K562 (cell line): ENCODE measurements at regions not wholly inside any gene's neighbourhood (a gene's known extent, or its start where the extent isn't known, plus 50 kb on each side); places are given as distances from the start of the nearest gene placed in this dataset.

Experiments used
- ATF7 ChIP-seq: fragments of 450-650 bp; IDR thresholded peaks from 2 replicates; pipeline ENCODE4 v1.7.1; 2014; ENCODE audit warnings: mild to moderate bottlenecking, moderate library complexity
- CBFA2T3 ChIP-seq: fragments of 450-650 bp; IDR thresholded peaks from 2 replicates; pipeline ENCODE4 v1.6.1; 2017
- E2F6 ChIP-seq, 2 experiments: IDR thresholded peaks; 2 replicates each; pipeline ENCODE4 v1.6.1; 2011; ENCODE audit warnings: borderline replicate concordance in 1 of 2, control low read depth in 1 of 2, low read depth in 1 of 2, low read length in 1 of 2, mild to moderate bottlenecking in 1 of 2, mixed read lengths in 1 of 2, moderate library complexity in 1 of 2; ENCODE audit not compliant: insufficient read depth in 1 of 2, insufficient read length in 1 of 2, poor library complexity in 1 of 2, severe bottlenecking in 1 of 2; ENCODE audit errors: extremely low read depth in 1 of 2
- EP400 ChIP-seq: fragments of 450-650 bp; IDR thresholded peaks from 2 replicates; pipeline ENCODE4 v1.6.1; 2017; ENCODE audit warnings: antibody characterized with exemption, mild to moderate bottlenecking, moderate library complexity
- GTF2E2 ChIP-seq: fragments of 200-800 bp; sonication (Bioruptor generic); IDR thresholded peaks from 2 replicates; pipeline ENCODE4 v1.6.1; 2016; ENCODE audit warnings: missing genetic modification characterization, missing compliant biosample characterization
- HNRNPLL ChIP-seq: fragments of 200-400 bp; formaldehyde crosslinking; IDR thresholded peaks from 2 replicates; pipeline ENCODE4 v1.6.1; 2017; ENCODE audit warnings: low read length, low read depth, mild to moderate bottlenecking; ENCODE audit not compliant: poor library complexity, severe bottlenecking
- KDM1A ChIP-seq, 2 experiments: fragments of 450-650 bp; IDR thresholded peaks; 2 replicates each; pipeline ENCODE4 v1.6.1; 2016; ENCODE audit warnings: mild to moderate bottlenecking in 2 of 2
- L3MBTL2 ChIP-seq: fragments of 450-650 bp; IDR thresholded peaks from 2 replicates; pipeline ENCODE4 v1.6.1; 2016; ENCODE audit warnings: mild to moderate bottlenecking, moderate library complexity
- MEIS2 ChIP-seq: fragments of 450-650 bp; IDR thresholded peaks from 2 replicates; pipeline ENCODE4 v1.6.1; 2014; ENCODE audit warnings: mild to moderate bottlenecking; ENCODE audit not compliant: partially characterized antibody
- MYC ChIP-seq, 2 experiments: fragments of 250-450 bp in 1 of 2; sonication (Bioruptor Pico) in 1 of 2; IDR thresholded peaks; 2 replicates each; pipeline versions ENCODE4 v1.5.1 to v1.6.1; 2012 to 2021; ENCODE audit warnings: low read depth in 2 of 2, borderline replicate concordance in 1 of 2, improper control_type of control experiment in 1 of 2, low read length in 1 of 2, mild to moderate bottlenecking in 1 of 2, moderate library complexity in 1 of 2
- PBX2 ChIP-seq, 2 experiments: IDR thresholded peaks in 1 of 2; conservative IDR thresholded peaks in 1 of 2; 2 replicates each; pipeline ENCODE4 v1.6.1; 2016; ENCODE audit warnings: low read depth in 2 of 2, mild to moderate bottlenecking in 1 of 2, missing compliant biosample characterization in 1 of 2, missing genetic modification characterization in 1 of 2, moderate library complexity in 1 of 2
- PCBP1 ChIP-seq: fragments of 200-400 bp; formaldehyde crosslinking; IDR thresholded peaks from 2 replicates; pipeline ENCODE4 v1.6.1; 2018; ENCODE audit warnings: mild to moderate bottlenecking, low read depth, low read length; ENCODE audit not compliant: poor library complexity, severe bottlenecking
- RBM25 ChIP-seq: fragments of 200-400 bp; formaldehyde crosslinking; IDR thresholded peaks from 2 replicates; pipeline ENCODE4 v1.6.1; 2018; ENCODE audit warnings: low read length, low read depth, moderate library complexity; ENCODE audit not compliant: severe bottlenecking
- SMARCA4 ChIP-seq: fragments of 450-650 bp; IDR thresholded peaks from 2 replicates; pipeline ENCODE4 v1.6.1; 2016
- SP2 ChIP-seq: IDR thresholded peaks from 2 replicates; pipeline ENCODE4 v1.6.1; 2011; ENCODE audit warnings: mild to moderate bottlenecking, low read depth, low read length, moderate library complexity; ENCODE audit not compliant: poor library complexity, severe bottlenecking; ENCODE audit errors: extremely low read depth
- TAL1 ChIP-seq: fragments of 450-650 bp; IDR thresholded peaks from 2 replicates; pipeline ENCODE4 v1.6.1; 2016; ENCODE audit warnings: mild to moderate bottlenecking
- TF ChIP-seq, protein P1 (sequence below): fragments of 450-650 bp; IDR thresholded peaks from 2 replicates; pipeline ENCODE4 v1.6.1; 2014; ENCODE audit warnings: low read depth, mild to moderate bottlenecking, moderate library complexity, borderline replicate concordance
- TF ChIP-seq, protein P2 (sequence below): sonication (generic); formaldehyde crosslinking; IDR thresholded peaks from 2 replicates; pipeline ENCODE4 v1.5.0; 2020; ENCODE audit warnings: missing genetic modification reagents
- TF ChIP-seq, protein P3 (sequence below): fragments of 250-450 bp; sonication (Bioruptor Pico); IDR thresholded peaks from 2 replicates; pipeline ENCODE4 v1.8.0; 2021; ENCODE audit warnings: moderate library complexity, mild to moderate bottlenecking, inconsistent platforms

DNA sequence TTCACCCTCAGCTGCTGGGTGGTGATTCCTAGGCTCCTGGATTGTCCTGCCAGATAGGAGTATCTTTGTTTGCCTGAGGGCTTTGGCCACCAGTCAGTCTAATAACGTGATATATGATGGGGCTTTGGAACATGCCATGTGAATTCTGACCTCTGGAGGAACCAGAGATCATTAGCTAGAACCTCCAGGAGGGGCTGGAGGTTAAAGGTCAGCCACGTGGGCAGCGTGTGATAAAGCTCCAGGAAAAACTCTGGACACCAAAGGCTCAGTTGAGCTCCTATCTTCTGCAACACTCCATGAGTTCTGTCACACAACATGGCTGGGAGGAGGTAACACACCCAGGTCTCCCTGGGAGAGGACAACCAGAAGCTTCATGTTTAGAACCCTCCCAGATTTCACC, 251.1 kb downstream of the DAD1 start (continued):
- TF ChIP-seq E2F6 (IDR thresholded peaks at IDR 0.05; ENCODE audit: borderline replicate concordance in 1 of 2, extremely low read depth in 1 of 2, insufficient read depth in 1 of 2, insufficient read length in 1 of 2, low read depth in 1 of 2, low read length in 1 of 2, poor library complexity in 1 of 2, severe bottlenecking in 1 of 2), result peak in 1 of 2 experiments; percentile 19
- no peak for TF ChIP-seq HNRNPLL
- 0 out of 2 replicates have a peak, but pooled peaks have one; percentile 22 for TF ChIP-seq EP400
- TF ChIP-seq, protein P1, sequence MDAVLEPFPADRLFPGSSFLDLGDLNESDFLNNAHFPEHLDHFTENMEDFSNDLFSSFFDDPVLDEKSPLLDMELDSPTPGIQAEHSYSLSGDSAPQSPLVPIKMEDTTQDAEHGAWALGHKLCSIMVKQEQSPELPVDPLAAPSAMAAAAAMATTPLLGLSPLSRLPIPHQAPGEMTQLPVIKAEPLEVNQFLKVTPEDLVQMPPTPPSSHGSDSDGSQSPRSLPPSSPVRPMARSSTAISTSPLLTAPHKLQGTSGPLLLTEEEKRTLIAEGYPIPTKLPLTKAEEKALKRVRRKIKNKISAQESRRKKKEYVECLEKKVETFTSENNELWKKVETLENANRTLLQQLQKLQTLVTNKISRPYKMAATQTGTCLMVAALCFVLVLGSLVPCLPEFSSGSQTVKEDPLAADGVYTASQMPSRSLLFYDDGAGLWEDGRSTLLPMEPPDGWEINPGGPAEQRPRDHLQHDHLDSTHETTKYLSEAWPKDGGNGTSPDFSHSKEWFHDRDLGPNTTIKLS, result peak; percentile 69; the same call in 1 of the 2 replicates
- TF ChIP-seq, protein P2, sequence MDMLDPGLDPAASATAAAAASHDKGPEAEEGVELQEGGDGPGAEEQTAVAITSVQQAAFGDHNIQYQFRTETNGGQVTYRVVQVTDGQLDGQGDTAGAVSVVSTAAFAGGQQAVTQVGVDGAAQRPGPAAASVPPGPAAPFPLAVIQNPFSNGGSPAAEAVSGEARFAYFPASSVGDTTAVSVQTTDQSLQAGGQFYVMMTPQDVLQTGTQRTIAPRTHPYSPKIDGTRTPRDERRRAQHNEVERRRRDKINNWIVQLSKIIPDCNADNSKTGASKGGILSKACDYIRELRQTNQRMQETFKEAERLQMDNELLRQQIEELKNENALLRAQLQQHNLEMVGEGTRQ (CRISPR knock-in tag), result peak; percentile 54; the same call in 1 of the 2 replicates
- TF ChIP-seq SMARCA4, result peak; percentile 42; the same call in 1 of the 2 replicates
- TF ChIP-seq PCBP1, result no peak
- TF ChIP-seq GTF2E2 (tag), result no peak
- TF ChIP-seq MYC (IDR thresholded peaks at IDR 0.05; ENCODE audit: low read depth, low read length), result peak; percentile 38; the same call in 1 of the 2 replicates
- no peak for TF ChIP-seq MYC (CRISPR knock-in tag; IDR thresholded peaks at IDR 0.05; ENCODE audit: borderline replicate concordance, low read depth)
- peak; percentile 65 for TF ChIP-seq L3MBTL2
- TF ChIP-seq ATF7, result no peak
- TF ChIP-seq KDM1A (IDR thresholded peaks at IDR 0.05), result peak; percentile 41 to 46; a peak in 2 of 4 replicates
- no peak for TF ChIP-seq SP2
- no peak for TF ChIP-seq RBM25
- no peak for TF ChIP-seq PBX2 (CRISPR knock-in tag; IDR thresholded peaks at IDR 0.05; ENCODE audit: low read depth)
- TF ChIP-seq PBX2 (tag; conservative IDR thresholded peaks at IDR 0.05; ENCODE audit: low read depth), result peak; percentile 44; the same call in 1 of the 2 replicates
- TF ChIP-seq TAL1, result peak; percentile 75
- TF ChIP-seq CBFA2T3, result peak; percentile 88
- TF ChIP-seq, protein P3, sequence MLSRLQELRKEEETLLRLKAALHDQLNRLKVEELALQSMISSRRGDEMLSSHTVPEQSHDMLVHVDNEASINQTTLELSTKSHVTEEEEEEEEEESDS (CRISPR knock-in tag), result no peak
- peak; percentile 65 for TF ChIP-seq MEIS2
